ENCODE measurements at regions not wholly inside any gene's neighbourhood (a gene's known extent, or its start where the extent isn't known, plus 50 kb on each side); places are given as distances from the start of the nearest gene placed in this dataset.

GRCh38 chr12:93176165-93176564 is 201.6 kb upstream of the NUDT4 start:
- Histone ChIP-seq H3F3A (ENCODE audit: insufficient read depth, low read length, poor library complexity, severe bottlenecking) (no peaks in the 10 kb centered on the region), H3K79me2 (replicated peaks; ENCODE audit: insufficient read depth, low read length) (no peaks in the 10 kb centered on the region), H3K9ac (ENCODE audit: low read length) (no peak overlapping the region), H4K20me1 (ENCODE audit: insufficient read depth) (no peaks in the 10 kb centered on the region), H3K9me3 (ENCODE audit: low read length) (no peaks in the 10 kb centered on the region), H3K27ac (ENCODE audit: low read length) (no peak overlapping the region), H2AFZ (ENCODE audit: low read depth, low read length) (no peak overlapping the region), H3K4me3 (ENCODE audit: low read length) (no peak overlapping the region), H3K9me2 (ENCODE audit: insufficient read depth, low read length) (no peaks in the 10 kb centered on the region), H3K4me2 (ENCODE audit: low read length) (no peak overlapping the region), H3K27me3 (ENCODE audit: insufficient read depth, low read depth, low read length) (no peaks in the 10 kb centered on the region), H3K36me3 (ENCODE audit: insufficient read depth, low read length) (no peaks in the 10 kb centered on the region)
- TF ChIP-seq EP300 (conservative IDR thresholded peaks at IDR 0.05; ENCODE audit: poor library complexity, severe bottlenecking) (no peak), CTCF (IDR thresholded peaks at IDR 0.05; ENCODE audit: poor library complexity, severe bottlenecking) (no peak)

GRCh38 chr12:93176610-93177126 is 201.1 kb upstream of the NUDT4 start:
- H3K79me2 ChIP-seq (replicated peaks; ENCODE audit: insufficient read depth, low read length) = no peaks in the 10 kb centered on the region
- H3K27ac ChIP-seq (ENCODE audit: low read length) = no peak overlapping the region
- H3K4me3 ChIP-seq (ENCODE audit: low read length) = no peak overlapping the region
- no peaks in the 10 kb centered on the region for H3K36me3 ChIP-seq (ENCODE audit: insufficient read depth, low read length)
- H3K27me3 ChIP-seq (ENCODE audit: insufficient read depth, low read depth, low read length) = no peaks in the 10 kb centered on the region
- no peaks in the 10 kb centered on the region for H3K9me3 ChIP-seq (ENCODE audit: low read length)
- TF ChIP-seq MXI1 (conservative IDR thresholded peaks at IDR 0.05; ENCODE audit: poor library complexity, severe bottlenecking) (no peak), EZH2 (IDR thresholded peaks at IDR 0.05; ENCODE audit: borderline replicate concordance, insufficient read depth, low read length, poor library complexity, severe bottlenecking) (no peak), CTCF (IDR thresholded peaks at IDR 0.05; ENCODE audit: poor library complexity, severe bottlenecking) (no peak), RAD21 (conservative IDR thresholded peaks at IDR 0.05) (no peak), REST (IDR thresholded peaks at IDR 0.05; ENCODE audit: borderline replicate concordance) (no peak), EP300 (conservative IDR thresholded peaks at IDR 0.05; ENCODE audit: poor library complexity, severe bottlenecking) (no peak), POLR2AphosphoS5 (IDR thresholded peaks at IDR 0.05) (no peak), TAF1 (IDR thresholded peaks at IDR 0.05; ENCODE audit: low read depth) (no peak), SMC3 (conservative IDR thresholded peaks at IDR 0.05; ENCODE audit: poor library complexity) (no peak)
- no peak overlapping the region for H2AFZ ChIP-seq (ENCODE audit: low read depth, low read length)
- H3K9ac ChIP-seq (ENCODE audit: low read length) = no peak overlapping the region
- no peaks in the 10 kb centered on the region for H3K9me2 ChIP-seq (ENCODE audit: insufficient read depth, low read length)
- H4K20me1 ChIP-seq (ENCODE audit: insufficient read depth) = no peaks in the 10 kb centered on the region
- no peak overlapping the region for H3K4me2 ChIP-seq (ENCODE audit: low read length)
- H3F3A ChIP-seq (ENCODE audit: insufficient read depth, low read length, poor library complexity, severe bottlenecking) = no peaks in the 10 kb centered on the region

All from neural cell (in vitro differentiated cells).